ENCODE measurements at regions not wholly inside any gene's neighbourhood (a gene's known extent, or its start where the extent isn't known, plus 50 kb on each side); places are given as distances from the start of the nearest gene placed in this dataset.

DNA sequence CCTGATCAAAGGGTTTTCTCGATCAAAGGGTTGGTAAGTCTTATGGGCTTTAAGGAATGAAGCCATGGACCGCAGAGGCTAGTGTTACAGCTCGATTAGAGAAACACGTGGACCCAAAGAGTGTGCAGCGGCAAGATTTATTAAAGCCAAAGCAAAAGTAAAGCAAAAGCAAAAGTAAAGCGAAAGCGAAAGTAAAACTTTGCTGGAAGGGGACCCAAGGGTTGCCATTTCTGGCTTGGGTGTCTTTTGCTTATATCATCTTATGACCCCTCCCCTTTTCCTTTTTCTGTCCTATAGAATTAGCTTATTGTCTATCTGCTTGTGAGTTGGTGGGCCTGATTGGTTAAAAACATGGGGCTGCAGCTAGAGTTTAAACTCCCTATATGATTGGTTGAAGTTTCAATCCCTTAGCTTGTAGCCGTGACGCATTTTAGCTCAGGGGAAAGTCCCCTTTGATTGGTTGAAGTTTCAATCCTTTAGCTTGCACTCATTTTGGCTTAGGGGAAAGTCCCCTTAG lies 957.0 kb downstream of the AMY1C start:
- Mint-ChIP-seq H3K4me1 (no peaks in the 10 kb centered on the region), H3K4me3 (no peak overlapping the region), H3K36me3 (ENCODE audit: insufficient read depth in 1 of 3, low read depth in 3 of 3) (no peaks in the 10 kb centered on the region), H3K9me3 (peaks cover 0 to 2% of the 10 kb centered on the region in 2 experiments; a peak in 1 of 5 replicates), H3K27ac (no peak overlapping the region), H3K27me3 (ENCODE audit: low read depth) (no peaks in the 10 kb centered on the region)
- no peak overlapping the region for H4K91ac ChIP-seq (ENCODE audit: insufficient read length, low read depth, low read length)
- no peaks in the 10 kb centered on the region for H3K23me2 ChIP-seq (ENCODE audit: insufficient read length, low read depth, low read length, poor library complexity, severe bottlenecking)
- no peak overlapping the region for H3K4me2 ChIP-seq (ENCODE audit: insufficient read depth, insufficient read length, low read length)
- no peaks in the 10 kb centered on the region for H4K20me1 ChIP-seq (ENCODE audit: control insufficient read depth, insufficient read depth, insufficient read length)
- no peak overlapping the region for H2BK15ac ChIP-seq (ENCODE audit: low read depth, low read length)
- no peak for DNase-seq
- no peak overlapping the region for H3K18ac ChIP-seq (ENCODE audit: insufficient read length, low read depth, low read length)
- no peak overlapping the region for H3K4ac ChIP-seq (ENCODE audit: low read depth, low read length)
- no peak overlapping the region for H2BK20ac ChIP-seq (ENCODE audit: low read depth, low read length, poor library complexity, severe bottlenecking)
- no peak overlapping the region for H2BK120ac ChIP-seq (ENCODE audit: low read depth, low read length, poor library complexity, severe bottlenecking)
- no peak overlapping the region for H3K9ac ChIP-seq (ENCODE audit: extremely low read depth, insufficient read length, low read length)
- H4K8ac ChIP-seq (replicated peaks; ENCODE audit: insufficient read length, low read depth, low read length), result no peak overlapping the region
- no peak overlapping the region for H4K5ac ChIP-seq (ENCODE audit: insufficient read length, low read depth, low read length)
- no peaks in the 10 kb centered on the region for H3K79me1 ChIP-seq (ENCODE audit: insufficient read depth, low read depth, low read length, poor library complexity, severe bottlenecking)
- no peak overlapping the region for H3T11ph ChIP-seq (ENCODE audit: low read length)
- H3K4me1 ChIP-seq (ENCODE audit: insufficient read depth, low read length), result no peaks in the 10 kb centered on the region
- no peak overlapping the region for H3K14ac ChIP-seq (ENCODE audit: insufficient read depth, low read length)
- no peak overlapping the region for H3K27ac ChIP-seq (ENCODE audit: insufficient read length, low read depth, low read length)
- no peaks in the 10 kb centered on the region for H3K27me3 ChIP-seq (ENCODE audit: insufficient read depth, low read length)
- no peak overlapping the region for H3K23ac ChIP-seq (ENCODE audit: insufficient read length, low read depth, low read length)
- H2BK12ac ChIP-seq (ENCODE audit: insufficient read length, low read depth, low read length), result no peak overlapping the region
- no peak overlapping the region for H2BK5ac ChIP-seq (ENCODE audit: insufficient read length, low read length)
- no peaks in the 10 kb centered on the region for H3K79me2 ChIP-seq (ENCODE audit: insufficient read depth, low read length)
- no peak for TF ChIP-seq CTCF (conservative IDR thresholded peaks at IDR 0.05)
- WGBS (ENCODE audit: extremely low coverage, insufficient read length, low lambda C conversion rate), result no CpG with 5 or more reads among the region's 9 CpGs
- H2AFZ ChIP-seq (ENCODE audit: low read length), result peak overlapping the region; percentile 68
- no peak overlapping the region for H3K56ac ChIP-seq (ENCODE audit: insufficient read length, low read depth, low read length)
- H3K9me3 ChIP-seq (ENCODE audit: control insufficient read depth, low read depth, low read length), result no peaks in the 10 kb centered on the region
- H2AK5ac ChIP-seq (ENCODE audit: insufficient read length, low read length), result no peak overlapping the region

All from H9 (cell line).